Fibroblast of lung (primary cell): ENCODE measurements at regions not wholly inside any gene's neighbourhood (a gene's known extent, or its start where the extent isn't known, plus 50 kb on each side); places are given as distances from the start of the nearest gene placed in this dataset.

Experiments used
- DNase-seq, 2 donors: peaks; one replicate each; pipeline versions ENCODE4 v3.0.0 to v3.0.0-alpha.2; 2010; ENCODE audit warnings: low read depth in 2 of 2
- H2AFZ ChIP-seq: 2 replicates; pipeline ENCODE4 v1.5.1; 2012; ENCODE audit warnings: low read length, control low read depth, inconsistent platforms
- H3K27ac ChIP-seq: 2 replicates; pipeline ENCODE4 v1.5.1; 2011; ENCODE audit warnings: low read length, control low read depth; ENCODE audit not compliant: insufficient read depth
- H3K27me3 ChIP-seq: 2 replicates; pipeline ENCODE4 v1.5.1; 2011; ENCODE audit warnings: mild to moderate bottlenecking, low read length; ENCODE audit not compliant: control insufficient read depth, insufficient read depth
- H3K36me3 ChIP-seq: 2 replicates; pipeline ENCODE4 v1.5.1; 2011; ENCODE audit warnings: low read length; ENCODE audit not compliant: control insufficient read depth, insufficient read depth
- H3K4me1 ChIP-seq: 2 replicates; pipeline ENCODE4 v1.5.1; 2011; ENCODE audit warnings: low read length; ENCODE audit not compliant: control insufficient read depth, insufficient read depth; ENCODE audit errors: extremely low read depth
- H3K4me2 ChIP-seq: 2 replicates; pipeline ENCODE4 v1.5.1; 2011; ENCODE audit warnings: low read length, control low read depth; ENCODE audit not compliant: insufficient read depth; ENCODE audit errors: extremely low read depth
- H3K4me3 ChIP-seq, 4 experiments: fragments of 200-600 bp in 1 of 4; sonication (generic) in 1 of 4; replicated peaks in 1 of 4; 2 replicates each; pipeline ENCODE4 v1.5.1; 2011 to 2016; ENCODE audit warnings: low read length in 4 of 4, low read depth in 3 of 4, mild to moderate bottlenecking in 3 of 4, control low read depth in 2 of 4, inconsistent platforms in 1 of 4, mixed read lengths in 1 of 4; ENCODE audit not compliant: insufficient read depth in 1 of 4; ENCODE audit errors: control extremely low read depth in 1 of 4
- H3K79me2 ChIP-seq: 2 replicates; pipeline ENCODE4 v1.5.1; 2012; ENCODE audit warnings: mild to moderate bottlenecking, low read length, inconsistent platforms; ENCODE audit not compliant: control insufficient read depth, insufficient read depth
- H3K9ac ChIP-seq: 2 replicates; pipeline ENCODE4 v1.5.1; 2011; ENCODE audit warnings: mild to moderate bottlenecking, low read length, control low read depth; ENCODE audit not compliant: insufficient read depth
- H3K9me3 ChIP-seq: 2 replicates; pipeline ENCODE4 v1.5.1; 2012; ENCODE audit warnings: low read depth, low read length; ENCODE audit not compliant: control insufficient read depth, insufficient read depth
- H4K20me1 ChIP-seq: 2 replicates; pipeline ENCODE4 v1.5.1; 2011; ENCODE audit warnings: low read length; ENCODE audit not compliant: control insufficient read depth, insufficient read depth; ENCODE audit errors: extremely low read depth
- EZH2 ChIP-seq: IDR thresholded peaks from 2 replicates; pipeline ENCODE4 v1.5.1; 2012; ENCODE audit warnings: low read length, control low read depth, mild to moderate bottlenecking; ENCODE audit errors: missing control alignments
- TF ChIP-seq, protein P1 (sequence below), 2 donors: IDR thresholded peaks in 1 of 2; conservative IDR thresholded peaks in 1 of 2; 1 replicate in 1 of 2; 2 replicates in 1 of 2; pipeline ENCODE4 v1.5.1; 2011 to 2012; ENCODE audit warnings: low read length in 2 of 2, control low read depth in 1 of 2, inconsistent platforms in 1 of 2, low read depth in 1 of 2, mild to moderate bottlenecking in 1 of 2

DNA sequence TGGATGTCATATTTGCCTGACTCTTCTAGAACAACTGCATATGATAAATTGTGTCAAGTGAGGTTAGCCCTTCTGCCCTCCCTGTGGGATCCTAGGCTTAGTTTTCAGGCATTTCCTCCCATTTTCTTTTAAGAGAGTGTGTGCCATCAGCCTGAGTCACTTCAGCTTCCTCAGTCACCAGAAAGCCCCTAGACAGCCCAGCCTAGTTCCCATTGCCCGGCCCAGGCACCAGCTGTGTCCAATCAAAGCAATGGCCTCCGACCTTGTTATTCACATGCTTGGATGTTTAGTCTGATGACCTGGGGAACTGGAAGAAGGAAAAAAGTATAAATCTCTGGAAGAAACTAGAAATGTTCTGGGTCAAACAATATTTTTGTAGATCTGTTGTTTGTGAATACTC lies 221.9 kb upstream of the LRIG1 start:
- Histone ChIP-seq H3K27me3 (no peaks in the 10 kb centered on the region), H4K20me1 (no peaks in the 10 kb centered on the region), H3K9ac (no peak overlapping the region), H3K27ac (no peak overlapping the region), H2AFZ (no peak overlapping the region), H3K4me3 (no peak overlapping the region), H3K4me1 (peaks cover 3% of the 10 kb centered on the region), H3K9me3 (no peaks in the 10 kb centered on the region), H3K79me2 (no peaks in the 10 kb centered on the region), H3K4me2 (no peak overlapping the region), H3K36me3 (no peaks in the 10 kb centered on the region)
- TF ChIP-seq, protein P1, sequence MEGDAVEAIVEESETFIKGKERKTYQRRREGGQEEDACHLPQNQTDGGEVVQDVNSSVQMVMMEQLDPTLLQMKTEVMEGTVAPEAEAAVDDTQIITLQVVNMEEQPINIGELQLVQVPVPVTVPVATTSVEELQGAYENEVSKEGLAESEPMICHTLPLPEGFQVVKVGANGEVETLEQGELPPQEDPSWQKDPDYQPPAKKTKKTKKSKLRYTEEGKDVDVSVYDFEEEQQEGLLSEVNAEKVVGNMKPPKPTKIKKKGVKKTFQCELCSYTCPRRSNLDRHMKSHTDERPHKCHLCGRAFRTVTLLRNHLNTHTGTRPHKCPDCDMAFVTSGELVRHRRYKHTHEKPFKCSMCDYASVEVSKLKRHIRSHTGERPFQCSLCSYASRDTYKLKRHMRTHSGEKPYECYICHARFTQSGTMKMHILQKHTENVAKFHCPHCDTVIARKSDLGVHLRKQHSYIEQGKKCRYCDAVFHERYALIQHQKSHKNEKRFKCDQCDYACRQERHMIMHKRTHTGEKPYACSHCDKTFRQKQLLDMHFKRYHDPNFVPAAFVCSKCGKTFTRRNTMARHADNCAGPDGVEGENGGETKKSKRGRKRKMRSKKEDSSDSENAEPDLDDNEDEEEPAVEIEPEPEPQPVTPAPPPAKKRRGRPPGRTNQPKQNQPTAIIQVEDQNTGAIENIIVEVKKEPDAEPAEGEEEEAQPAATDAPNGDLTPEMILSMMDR (conservative IDR thresholded peaks at IDR 0.05 in 1 of 2, IDR thresholded peaks at IDR 0.05 in 1 of 2; ENCODE audit: low read depth in 1 of 2, low read length in 2 of 2): no peak
- no peak for TF ChIP-seq EZH2
- peak; percentile 74 to 91 for DNase-seq

DNA sequence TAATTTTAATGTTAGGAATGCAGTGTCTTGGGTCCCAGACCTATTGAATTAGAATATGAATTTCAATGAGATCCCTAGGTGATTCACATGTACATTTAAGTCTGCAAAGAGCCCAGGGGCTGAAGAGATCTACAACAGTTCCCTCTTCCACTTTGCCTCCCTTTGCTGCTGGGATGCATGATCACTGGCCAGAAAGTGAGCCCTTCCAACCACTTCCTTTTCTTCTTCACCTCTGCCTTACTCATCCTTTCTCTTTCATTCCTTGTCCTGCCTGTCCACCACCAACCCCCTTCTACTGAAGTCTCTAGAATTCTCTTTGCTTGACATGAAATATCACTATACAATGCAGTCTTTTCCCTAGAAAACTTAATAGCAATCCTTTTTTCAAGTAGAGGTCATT lies 222.4 kb upstream of the LRIG1 start:
- no peak overlapping the region for H3K4me2 ChIP-seq

DNA sequence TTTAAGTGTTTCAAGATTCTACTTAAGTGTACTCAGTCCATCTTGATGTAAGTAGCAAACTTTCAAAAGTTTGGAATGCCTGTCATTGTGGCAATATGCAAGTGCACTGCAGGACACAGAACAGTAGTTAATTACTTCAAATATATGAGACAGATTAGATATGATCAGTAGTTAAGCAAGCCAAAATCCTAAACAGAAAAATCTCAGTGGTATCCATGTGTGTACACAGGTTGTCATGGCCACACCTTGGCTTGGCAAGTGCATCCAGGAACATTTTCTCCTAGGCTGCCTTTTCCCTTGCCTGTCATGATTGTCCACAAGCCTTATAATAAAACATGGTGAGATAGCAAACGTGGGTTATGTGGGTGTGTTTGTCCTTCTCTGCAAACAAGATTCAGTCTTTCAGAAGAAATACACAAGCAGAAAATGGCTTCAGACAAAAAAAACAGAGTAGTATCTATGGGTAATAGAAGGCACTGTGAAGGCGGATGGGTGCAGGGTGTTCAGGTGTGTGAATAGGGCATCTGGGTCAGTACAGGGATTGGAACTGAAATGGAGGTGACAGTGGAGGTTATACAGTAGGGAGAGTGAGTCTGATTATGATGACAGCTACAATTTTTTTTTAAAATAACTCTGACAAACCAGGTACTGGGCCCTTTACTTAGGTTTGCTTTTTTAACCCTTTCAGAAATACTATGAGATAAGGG lies 229.0 kb upstream of the LRIG1 start:
- no peaks in the 10 kb centered on the region for H3K9me3 ChIP-seq
- no peak for DNase-seq
- no peak for TF ChIP-seq EZH2
- TF ChIP-seq, protein P1 (conservative IDR thresholded peaks at IDR 0.05 in 1 of 2, IDR thresholded peaks at IDR 0.05 in 1 of 2; ENCODE audit: low read depth in 1 of 2, low read length in 2 of 2): no peak
- no peak overlapping the region for H3K9ac ChIP-seq
- no peak overlapping the region for H3K4me3 ChIP-seq
- no peaks in the 10 kb centered on the region for H4K20me1 ChIP-seq
- no peaks in the 10 kb centered on the region for H3K27me3 ChIP-seq
- H3K4me2 ChIP-seq: no peak overlapping the region
- no peaks in the 10 kb centered on the region for H3K4me1 ChIP-seq
- H2AFZ ChIP-seq: no peak overlapping the region
- no peak overlapping the region for H3K27ac ChIP-seq
- no peaks in the 10 kb centered on the region for H3K36me3 ChIP-seq
- H3K79me2 ChIP-seq: no peaks in the 10 kb centered on the region

More for the DNA sequence above, 222.4 kb upstream of the LRIG1 start:
- no peak overlapping the region for H2AFZ ChIP-seq
- no peaks in the 10 kb centered on the region for H3K27me3 ChIP-seq
- H3K36me3 ChIP-seq: no peaks in the 10 kb centered on the region
- no peak overlapping the region for H3K27ac ChIP-seq
- peaks cover 3% of the 10 kb centered on the region for H3K4me1 ChIP-seq
- no peaks in the 10 kb centered on the region for H3K9me3 ChIP-seq
- no peaks in the 10 kb centered on the region for H3K79me2 ChIP-seq
- no peaks in the 10 kb centered on the region for H4K20me1 ChIP-seq
- no peak for TF ChIP-seq EZH2
- TF ChIP-seq, protein P1 (conservative IDR thresholded peaks at IDR 0.05 in 1 of 2, IDR thresholded peaks at IDR 0.05 in 1 of 2; ENCODE audit: low read depth in 1 of 2, low read length in 2 of 2): no peak
- DNase-seq: peak in 1 of 2 donors; percentile 26
- no peak overlapping the region for H3K9ac ChIP-seq
- H3K4me3 ChIP-seq: no peak overlapping the region
